T follicular helper cell (primary cell): ENCODE measurements at regions not wholly inside any gene's neighbourhood (a gene's known extent, or its start where the extent isn't known, plus 50 kb on each side); places are given as distances from the start of the nearest gene placed in this dataset.

Experiments used
- DNase-seq: peaks from one replicate; pipeline ENCODE4 v3.0.0-alpha.2; 2020; ENCODE audit warnings: low read depth

- DNase-seq = no peak
Observed at GRCh38 chr22:48644108-48644507, 1183.6 kb downstream of the BRD1 start.

- no peak for DNase-seq
Observed at GRCh38 chr22:48643066-48643731, 1184.5 kb downstream of the BRD1 start.

GRCh38 chr22:48642550-48642949 is 1185.1 kb downstream of the BRD1 start:
- DNase-seq = no peak

- DNase-seq = no peak
Observed at GRCh38 chr22:48641906-48642475, 1185.7 kb downstream of the BRD1 start.

- no peak for DNase-seq
Observed at GRCh38 chr22:48640890-48641841, 1186.5 kb downstream of the BRD1 start.

GRCh38 chr22:48639896-48640748 is 1187.6 kb downstream of the BRD1 start:
- DNase-seq = no peak

GRCh38 chr22:48639021-48639795 is 1188.5 kb downstream of the BRD1 start:
- DNase-seq = no peak

- DNase-seq = no peak
Observed at GRCh38 chr22:48637231-48637630, 1190.4 kb downstream of the BRD1 start.

GRCh38 chr22:48636746-48637145 is 1190.9 kb downstream of the BRD1 start:
- DNase-seq = no peak

- no peak for DNase-seq
Observed at GRCh38 chr22:48635816-48636215, 1191.9 kb downstream of the BRD1 start.

GRCh38 chr22:48635031-48635430 is 1192.6 kb downstream of the BRD1 start:
- no peak for DNase-seq

- DNase-seq = no peak
Observed at GRCh38 chr22:48633996-48634836, 1193.5 kb downstream of the BRD1 start.

GRCh38 chr22:48632646-48633246 is 1194.9 kb downstream of the BRD1 start:
- no peak for DNase-seq

GRCh38 chr22:48631288-48631863 is 1196.3 kb downstream of the BRD1 start:
- no peak for DNase-seq

- no peak for DNase-seq
Observed at GRCh38 chr22:48630848-48631247, 1196.8 kb downstream of the BRD1 start.

GRCh38 chr22:48630433-48630754 is 1197.3 kb downstream of the BRD1 start:
- DNase-seq = no peak

GRCh38 chr22:48629631-48630432 is 1197.8 kb downstream of the BRD1 start:
- DNase-seq = no peak

- DNase-seq = no peak
Observed at GRCh38 chr22:48628891-48629543, 1198.7 kb downstream of the BRD1 start.
